HG03439 (cell line): ENCODE measurements at regions not wholly inside any gene's neighbourhood (a gene's known extent, or its start where the extent isn't known, plus 50 kb on each side); places are given as distances from the start of the nearest gene placed in this dataset.
"Not testable (repeated sequence)": the region's sequence is repeated elsewhere in the genome, so short reads cannot be mapped to it uniquely, and the experiment has no call there.

ENCODE experiments used
- ATAC-seq: cut with Tn5 transposase; IDR thresholded peaks from one replicate; pipeline ENCODE4 v1.9.1; 2021; ENCODE audit warnings: mild to moderate bottlenecking, moderate library complexity; ENCODE audit not compliant: unreplicated experiment

- ATAC-seq, result no peak
These were observed 439.9 kb upstream of the GBE1 start for GRCh38 chr3:82201316-82201715.

DNA sequence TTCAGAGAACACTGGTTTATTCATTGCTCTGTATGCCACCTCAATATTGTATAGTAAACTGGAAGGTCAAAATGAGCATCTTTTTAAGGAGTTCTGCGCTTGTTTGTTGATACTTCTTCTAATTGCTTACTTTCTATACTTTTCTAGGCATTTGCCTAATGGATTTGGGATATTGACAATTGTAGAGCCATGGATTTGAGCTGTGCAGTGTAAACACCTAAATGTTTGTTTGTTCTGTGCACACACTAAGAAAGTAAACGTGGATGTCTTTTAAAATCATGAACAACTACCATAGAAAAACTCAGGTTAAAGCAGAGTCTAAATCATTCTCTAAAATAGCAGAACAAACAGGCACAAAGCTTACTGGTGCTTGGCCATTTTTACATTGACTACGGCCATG lies 436.6 kb upstream of the GBE1 start:
- no peak for ATAC-seq

GRCh38 chr3:82196645-82197044 lies 435.2 kb upstream of the GBE1 start:
- no peak for ATAC-seq

DNA sequence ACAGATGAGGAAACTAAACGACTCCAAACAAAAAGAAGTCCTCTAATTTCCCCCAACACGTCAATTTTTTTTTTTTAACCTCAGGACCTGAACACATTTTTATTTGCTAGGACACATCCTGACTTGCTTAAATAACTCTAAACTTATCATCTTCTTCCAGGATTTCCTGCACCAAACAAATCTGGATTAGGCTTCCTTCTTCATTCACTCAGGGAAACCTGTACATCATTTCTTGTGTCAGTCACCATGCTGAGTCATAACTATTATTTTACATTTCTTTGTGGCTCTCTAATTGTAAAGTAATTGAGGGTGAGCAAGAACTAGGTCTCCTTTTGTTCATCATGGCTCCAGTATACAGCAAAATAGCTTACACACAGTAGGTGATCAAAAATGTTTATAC lies 433.4 kb upstream of the GBE1 start:
- no peak for ATAC-seq

GRCh38 chr3:82186017-82186416 lies 424.6 kb upstream of the GBE1 start:
- no peak for ATAC-seq

DNA sequence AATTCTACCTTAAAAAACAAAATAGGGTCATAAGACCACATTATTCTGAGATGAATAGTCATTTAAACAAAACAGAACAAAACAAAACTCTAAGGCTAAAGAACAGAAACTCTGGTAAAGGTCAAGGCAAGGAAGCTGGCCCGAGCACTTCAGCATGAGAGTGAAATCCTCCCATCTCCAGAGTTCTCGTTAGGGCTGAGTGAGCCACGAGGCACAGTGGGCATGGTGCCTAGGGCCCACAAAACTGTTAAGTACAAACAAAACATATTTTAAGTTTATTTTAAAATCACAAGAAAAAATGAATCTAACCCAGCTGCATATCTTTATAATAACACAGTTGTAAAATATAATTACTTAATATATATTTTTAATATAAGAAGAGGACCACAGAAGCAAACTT lies 417.8 kb upstream of the GBE1 start:
- no peak for ATAC-seq

DNA sequence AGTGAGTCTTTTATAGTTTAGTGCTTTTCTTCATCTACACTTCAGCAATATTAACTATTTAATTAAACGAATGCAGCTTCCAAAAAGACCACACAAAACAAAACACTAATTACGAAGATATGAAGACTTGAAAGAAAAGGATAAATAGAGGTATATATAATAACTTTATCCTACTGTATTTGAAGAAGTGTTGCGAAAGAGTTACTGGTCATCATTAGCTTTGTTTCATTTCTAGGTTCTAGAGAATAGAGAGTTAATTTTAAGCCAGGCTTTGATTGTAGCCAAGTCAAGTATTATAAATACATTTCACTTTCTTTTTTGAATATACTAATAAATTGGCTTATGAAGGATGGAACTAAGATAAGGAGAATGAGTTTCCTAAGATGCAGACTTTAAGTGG lies 416.8 kb upstream of the GBE1 start:
- no peak for ATAC-seq

GRCh38 chr3:82177774-82178173 lies 416.3 kb upstream of the GBE1 start:
- ATAC-seq, result no peak

DNA sequence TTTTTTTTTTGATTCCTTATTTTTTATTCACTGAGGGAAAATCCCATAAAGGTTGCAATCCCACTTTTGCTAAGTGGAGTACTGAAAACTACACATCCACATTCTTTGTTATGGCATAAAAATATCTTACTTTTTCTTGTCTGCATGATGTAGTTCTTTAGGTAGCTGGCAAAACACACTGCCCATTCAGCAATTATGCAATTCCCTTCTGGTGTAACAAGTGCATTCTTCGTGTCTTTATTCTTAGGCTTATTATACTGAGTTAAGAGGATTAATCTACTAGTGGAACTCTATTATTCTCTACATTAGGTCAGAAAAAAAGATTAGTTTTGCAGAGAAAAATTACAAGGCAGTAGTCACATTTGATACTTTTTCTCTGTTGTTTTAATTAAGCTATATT lies 403.8 kb upstream of the GBE1 start:
- ATAC-seq, result no peak

GRCh38 chr3:82163907-82164520 lies 402.6 kb upstream of the GBE1 start:
- ATAC-seq, result no peak

GRCh38 chr3:82157952-82158351 lies 396.5 kb upstream of the GBE1 start:
- ATAC-seq, result no peak

DNA sequence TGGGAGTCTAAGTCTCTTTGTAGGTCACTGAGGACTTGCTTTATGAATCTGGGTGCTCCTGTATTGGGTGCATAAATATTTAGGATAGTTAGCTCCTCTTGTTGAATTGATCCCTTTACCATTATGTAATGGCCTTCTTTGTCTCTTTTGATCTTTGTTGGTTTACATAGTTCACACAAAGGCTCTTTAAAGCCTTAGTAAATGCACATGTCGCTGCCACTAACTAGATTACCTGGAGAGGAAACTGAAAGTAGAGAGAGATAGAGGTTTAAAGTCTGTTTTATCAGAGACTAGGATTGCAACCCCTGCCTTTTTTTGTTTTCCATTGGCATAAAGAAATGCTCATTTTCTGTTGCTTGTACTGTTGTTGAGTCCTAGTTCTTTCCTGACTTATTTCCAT lies 392.4 kb upstream of the GBE1 start:
- ATAC-seq, result not testable (repeated sequence)

GRCh38 chr3:82145742-82146141 lies 384.3 kb upstream of the GBE1 start:
- ATAC-seq, result no peak

GRCh38 chr3:82144811-82145210 lies 383.4 kb upstream of the GBE1 start:
- ATAC-seq, result no peak

DNA sequence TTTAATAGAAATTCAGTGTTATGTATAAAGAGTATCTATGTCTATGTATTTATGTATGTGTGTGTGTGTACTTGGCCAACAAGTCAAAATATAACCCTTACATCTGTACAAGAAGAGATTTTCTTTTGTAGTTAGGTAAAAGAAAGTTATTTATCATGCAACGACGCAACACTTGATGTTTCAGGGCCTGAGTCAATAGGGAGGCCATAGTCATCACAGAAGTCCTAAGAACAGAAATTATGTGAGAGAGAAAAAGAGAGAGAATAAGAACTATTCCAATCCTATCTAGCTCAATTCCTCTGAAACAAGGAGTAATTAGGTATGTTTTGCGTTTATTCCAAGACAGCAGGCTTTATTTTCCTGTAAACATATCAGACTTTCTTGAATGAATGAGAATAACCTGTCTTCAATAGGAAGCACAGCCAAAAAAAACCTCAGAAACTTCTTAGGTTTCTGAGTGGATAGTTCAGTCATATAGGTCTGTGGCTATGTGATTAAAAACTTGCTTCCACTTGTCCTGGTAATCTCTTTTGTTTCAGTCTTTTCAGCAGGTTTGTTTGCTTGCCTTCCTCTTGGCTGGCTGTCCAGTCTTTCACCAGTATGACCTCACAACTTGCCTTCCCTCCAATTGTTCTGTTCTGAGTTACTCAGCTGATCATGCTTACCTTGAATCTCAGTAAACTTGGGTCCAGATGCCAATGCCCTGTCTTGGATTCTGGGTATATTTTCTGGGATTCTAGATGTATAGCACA lies 382.4 kb upstream of the GBE1 start:
- no peak for ATAC-seq

DNA sequence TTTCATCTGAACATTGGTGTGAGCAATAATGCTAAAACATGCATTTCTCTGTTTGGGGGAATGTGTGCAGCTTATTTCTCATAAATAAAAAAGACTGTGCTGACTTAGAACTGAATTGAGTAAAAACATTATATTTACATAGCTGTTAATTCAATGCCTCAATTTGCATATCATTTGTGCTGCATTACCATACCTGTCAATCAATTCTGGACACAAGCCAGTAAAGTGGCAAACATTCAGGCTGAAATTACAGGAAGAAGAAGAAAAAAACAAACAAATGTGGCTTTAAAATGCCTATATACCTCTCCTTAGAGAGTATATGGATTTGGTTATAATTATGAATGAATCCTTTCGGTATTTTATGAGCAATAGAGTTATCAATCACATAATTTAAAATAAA lies 380.1 kb upstream of the GBE1 start:
- ATAC-seq, result no peak

DNA sequence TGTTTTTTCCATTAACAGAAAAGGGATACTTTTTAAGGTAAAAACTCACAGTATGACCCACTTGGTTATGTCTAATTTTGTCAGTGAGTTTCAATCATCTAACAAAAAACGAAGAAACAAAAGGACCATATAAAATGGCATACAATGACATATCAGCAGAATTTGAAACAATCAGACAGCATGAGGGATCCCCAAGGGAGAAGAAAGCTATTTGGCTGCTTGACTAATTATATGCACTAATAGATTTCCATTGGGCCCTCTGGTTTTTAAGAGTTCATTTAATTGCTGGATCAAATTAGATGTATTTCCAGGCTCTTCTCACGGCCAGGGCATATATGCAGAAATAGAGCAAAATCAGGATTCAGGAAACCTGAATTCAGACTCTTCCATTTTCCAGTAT lies 376.4 kb upstream of the GBE1 start:
- no peak for ATAC-seq

DNA sequence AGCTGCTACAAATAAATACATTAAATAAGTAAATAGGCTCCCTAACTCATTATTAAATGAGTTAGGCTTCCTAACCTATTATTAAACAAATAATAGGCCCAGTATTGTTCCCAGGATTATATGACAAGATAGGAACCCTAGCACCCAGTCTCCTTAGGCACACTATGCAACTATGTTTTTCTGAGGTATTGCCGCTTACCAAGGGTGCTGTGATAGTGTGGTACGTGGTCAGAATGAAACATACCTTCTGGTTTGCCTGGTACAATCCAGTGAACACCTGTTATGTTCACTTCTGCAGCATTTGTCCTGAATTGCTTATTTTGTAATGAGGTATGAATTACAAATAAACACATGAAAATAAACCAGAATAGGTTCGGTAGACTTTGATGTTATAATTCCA lies 375.6 kb upstream of the GBE1 start:
- no peak for ATAC-seq

DNA sequence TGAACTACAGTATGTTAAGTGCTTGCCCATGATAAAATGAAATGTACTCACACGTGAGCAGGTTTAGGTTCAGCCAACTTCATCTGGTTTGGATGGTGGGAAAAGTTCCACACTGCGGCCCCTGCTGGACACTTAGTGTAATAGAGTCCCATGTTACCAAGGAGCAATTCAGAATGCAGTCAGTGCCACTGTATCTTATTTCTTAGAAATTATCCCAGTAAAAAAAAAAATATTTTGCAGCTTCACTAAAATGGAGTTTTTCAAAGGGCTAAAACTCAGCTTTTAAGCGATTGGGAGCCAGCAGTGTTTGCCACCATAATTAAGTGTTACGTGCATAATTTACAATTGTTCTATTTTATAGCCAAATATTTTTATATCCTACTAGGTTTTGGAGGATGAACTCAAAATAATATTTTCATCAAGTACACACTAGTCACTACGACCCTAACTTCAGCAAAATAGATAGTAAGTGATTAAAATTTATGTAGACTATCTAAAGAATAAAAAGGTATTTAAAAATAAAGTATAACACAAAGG lies 371.7 kb upstream of the GBE1 start:
- peak; percentile 76 for ATAC-seq

DNA sequence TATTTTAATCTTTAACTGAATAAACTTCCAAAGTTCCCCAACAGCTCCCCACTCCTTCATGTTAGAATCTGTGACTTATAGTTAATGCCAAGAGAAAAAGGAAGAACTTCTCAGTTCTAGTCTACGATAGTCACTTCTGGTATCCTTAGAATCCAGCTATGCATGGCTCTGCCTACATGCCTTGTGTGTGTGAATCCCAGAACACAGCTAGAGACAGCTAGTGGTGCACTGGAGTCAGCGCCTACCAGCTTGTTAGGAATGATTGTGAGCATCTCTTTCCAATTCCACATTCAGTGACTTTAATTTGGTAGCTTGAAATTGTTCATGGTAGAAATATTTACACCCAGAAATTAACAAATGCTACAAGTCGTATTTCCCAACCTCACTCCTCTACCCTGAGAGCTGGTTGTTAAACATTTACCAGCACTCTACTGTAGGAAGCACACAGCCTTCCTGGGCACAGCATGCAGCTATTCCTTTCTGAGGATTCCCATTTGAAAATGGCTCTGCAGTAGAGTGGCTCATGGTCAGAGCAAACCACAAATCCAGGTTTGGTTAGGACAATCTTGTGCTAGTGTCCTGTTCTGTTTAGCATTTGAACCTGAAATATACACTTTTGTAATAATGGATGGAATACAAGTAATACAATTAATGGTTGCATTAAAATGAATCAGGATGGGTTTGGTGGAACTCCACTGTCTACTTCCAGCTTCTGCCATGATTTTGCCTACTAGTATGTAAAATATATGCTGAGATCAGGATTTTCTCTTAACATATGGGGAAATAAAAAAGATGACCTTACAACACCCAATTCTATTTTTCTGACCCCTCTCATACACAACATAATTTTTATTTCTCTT lies 371.0 kb upstream of the GBE1 start:
- ATAC-seq, result no peak

- ATAC-seq, result no peak
These were observed 368.6 kb upstream of the GBE1 start for GRCh38 chr3:82130046-82130445.
